K562 (cell line): ENCODE measurements at regions not wholly inside any gene's neighbourhood (a gene's known extent, or its start where the extent isn't known, plus 50 kb on each side); places are given as distances from the start of the nearest gene placed in this dataset.
A peak's percentile ranks its signal among the peaks of the same experiment; 100 is the strongest.

Source experiments
- ATF1 ChIP-seq, 2 experiments: fragments of 450-650 bp in 1 of 2; IDR thresholded peaks; 2 replicates each; pipeline ENCODE4 v1.6.1; 2016; ENCODE audit warnings: missing compliant biosample characterization in 1 of 2, missing genetic modification characterization in 1 of 2
- CHCHD3 ChIP-seq: fragments of 250-450 bp; sonication (Bioruptor Pico); IDR thresholded peaks from 2 replicates; pipeline ENCODE4 v2.1.2; 2022; ENCODE audit warnings: mild to moderate bottlenecking
- CREM ChIP-seq: IDR thresholded peaks from 2 replicates; pipeline ENCODE4 v1.6.1; 2014; ENCODE audit warnings: antibody characterized with exemption, low read depth
- E2F3 ChIP-seq: fragments of 250-450 bp; sonication (Bioruptor Pico); IDR thresholded peaks from 2 replicates; pipeline ENCODE4 v1.4.0; 2020; ENCODE audit warnings: mild to moderate bottlenecking
- ETV1 ChIP-seq: fragments of 450-650 bp; conservative IDR thresholded peaks from 2 replicates; pipeline ENCODE4 v1.6.1; 2016; ENCODE audit warnings: missing genetic modification characterization, control low read depth, low read depth, missing compliant biosample characterization
- HEY1 ChIP-seq: fragments of 250-450 bp; sonication (Bioruptor Pico); IDR thresholded peaks from 2 replicates; pipeline ENCODE4 v1.5.0; 2020; ENCODE audit warnings: mild to moderate bottlenecking, moderate library complexity, borderline replicate concordance
- HMGN3 ChIP-seq: IDR thresholded peaks from 2 replicates; pipeline ENCODE4 v1.6.1; 2011; ENCODE audit warnings: borderline replicate concordance, low read depth, mild to moderate bottlenecking, mixed read lengths, low read length; ENCODE audit not compliant: insufficient read length; ENCODE audit errors: extremely low read depth
- IFI16 ChIP-seq: fragments of 250-450 bp; sonication (Bioruptor Pico); IDR thresholded peaks from 2 replicates; pipeline ENCODE4 v2.1.2; 2022; ENCODE audit warnings: mild to moderate bottlenecking, inconsistent platforms
- TCF7 ChIP-seq: sonication (generic); IDR thresholded peaks from 2 replicates; pipeline ENCODE4 v1.6.1; 2016; ENCODE audit warnings: antibody characterized with exemption, borderline replicate concordance
- TEAD2 ChIP-seq: fragments of 450-650 bp; IDR thresholded peaks from 2 replicates; pipeline ENCODE4 v1.6.1; 2016; ENCODE audit warnings: missing genetic modification characterization, control low read depth, missing compliant biosample characterization
- YY1 ChIP-seq, 3 experiments: IDR thresholded peaks; 2 replicates each; pipeline ENCODE4 v1.6.1; 2011; ENCODE audit warnings: low read length in 2 of 3, mild to moderate bottlenecking in 2 of 3, moderate library complexity in 2 of 3, borderline replicate concordance in 1 of 3, control low read depth in 1 of 3, low read depth in 1 of 3; ENCODE audit not compliant: insufficient read depth in 3 of 3, insufficient replicate concordance in 2 of 3, control insufficient read depth in 1 of 3, insufficient read length in 1 of 3; ENCODE audit errors: extremely low read depth in 1 of 3
- ZNF561 ChIP-seq: fragments of 450-650 bp; formaldehyde crosslinking; conservative IDR thresholded peaks from 2 replicates; pipeline ENCODE4 v1.4.0; 2020; ENCODE audit warnings: mild to moderate bottlenecking, moderate library complexity
- ZNF589 ChIP-seq: fragments of 200-800 bp; sonication (Bioruptor generic); IDR thresholded peaks from 2 replicates; pipeline ENCODE4 v1.6.1; 2016; ENCODE audit warnings: low read depth, missing genetic modification characterization, missing compliant biosample characterization
- ZZZ3 ChIP-seq: fragments of 450-650 bp; IDR thresholded peaks from 2 replicates; pipeline ENCODE4 v1.6.1; 2016; ENCODE audit warnings: antibody characterized with exemption, mild to moderate bottlenecking, moderate library complexity
- TF ChIP-seq, protein P1 (sequence below): sonication (generic); IDR thresholded peaks from 2 replicates; pipeline ENCODE4 v1.6.1; 2016
- TF ChIP-seq, protein P2 (sequence below): fragments of 200-800 bp; sonication (Bioruptor generic); IDR thresholded peaks from 2 replicates; pipeline ENCODE4 v1.6.1; 2017; ENCODE audit warnings: missing genetic modification characterization, missing compliant biosample characterization
- TF ChIP-seq, protein P3 (sequence below), 3 experiments: fragments of 200-800 bp in 1 of 3; sonication (Bioruptor generic) in 1 of 3; sonication (generic) in 1 of 3; formaldehyde crosslinking in 1 of 3; IDR thresholded peaks; 2 replicates each; pipeline versions ENCODE4 v1.6.1 to v1.8.0; 2016 to 2022; ENCODE audit warnings: mild to moderate bottlenecking in 2 of 3, missing compliant biosample characterization in 2 of 3, missing genetic modification characterization in 2 of 3, missing genetic modification reagents in 1 of 3

DNA sequence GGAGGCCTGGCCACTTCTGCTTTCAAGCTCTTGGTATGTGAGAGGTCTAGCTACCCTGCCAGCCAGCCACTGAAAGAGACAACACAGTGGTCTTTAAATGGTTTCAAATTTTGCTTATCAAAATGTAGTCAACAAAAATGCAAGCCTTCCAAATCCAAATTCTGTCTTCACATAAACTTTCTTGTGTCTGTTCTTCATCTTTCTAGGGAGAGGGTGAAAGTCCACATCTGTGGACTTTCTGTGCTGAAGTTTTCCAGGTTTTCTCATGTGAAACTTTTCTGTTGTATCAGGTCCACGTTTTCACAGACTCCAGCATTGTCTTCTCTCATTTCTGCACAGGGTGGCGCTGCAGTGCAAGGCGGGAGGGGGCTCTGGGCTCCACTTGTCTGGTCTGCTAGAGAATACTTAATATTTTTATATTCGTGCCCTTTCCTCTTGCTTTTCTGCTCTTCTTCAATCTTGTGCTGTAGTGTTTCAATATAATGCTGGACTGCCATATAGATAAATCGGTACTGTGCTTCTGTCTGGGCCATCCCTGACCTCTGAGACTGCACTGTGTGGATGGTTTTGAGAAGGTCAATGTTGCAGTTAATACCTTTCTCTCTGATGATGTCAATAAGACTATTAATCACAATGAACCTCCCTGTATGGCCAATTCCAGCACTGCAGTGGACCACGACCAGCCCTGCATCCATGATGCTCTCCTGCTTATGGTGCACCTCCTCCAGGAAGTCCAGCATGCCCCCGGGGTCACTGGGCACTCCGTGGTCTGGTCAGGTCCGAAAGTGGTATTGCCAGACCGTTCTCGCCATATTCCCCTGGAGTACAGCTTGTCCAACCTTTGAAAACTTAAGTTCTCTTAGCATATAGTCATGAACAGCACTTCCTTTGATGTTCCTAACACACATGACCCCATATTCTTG lies 161.6 kb upstream of the TNFAIP3 start (continued):
- TF ChIP-seq, protein P1, sequence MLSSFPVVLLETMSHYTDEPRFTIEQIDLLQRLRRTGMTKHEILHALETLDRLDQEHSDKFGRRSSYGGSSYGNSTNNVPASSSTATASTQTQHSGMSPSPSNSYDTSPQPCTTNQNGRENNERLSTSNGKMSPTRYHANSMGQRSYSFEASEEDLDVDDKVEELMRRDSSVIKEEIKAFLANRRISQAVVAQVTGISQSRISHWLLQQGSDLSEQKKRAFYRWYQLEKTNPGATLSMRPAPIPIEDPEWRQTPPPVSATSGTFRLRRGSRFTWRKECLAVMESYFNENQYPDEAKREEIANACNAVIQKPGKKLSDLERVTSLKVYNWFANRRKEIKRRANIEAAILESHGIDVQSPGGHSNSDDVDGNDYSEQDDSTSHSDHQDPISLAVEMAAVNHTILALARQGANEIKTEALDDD = no peak
- TF ChIP-seq HMGN3 (no peak), ATF1 (CRISPR knock-in tag; IDR thresholded peaks at IDR 0.05) (no peak), ATF1 (tag; IDR thresholded peaks at IDR 0.05) (0 out of 2 replicates have a peak, but pooled peaks have one; percentile 19), ZZZ3 (no peak), YY1 (IDR thresholded peaks at IDR 0.05; ENCODE audit: borderline replicate concordance in 1 of 3, control insufficient read depth in 1 of 3, extremely low read depth in 1 of 3, insufficient read depth in 3 of 3, insufficient read length in 1 of 3, insufficient replicate concordance in 2 of 3, low read depth in 1 of 3, low read length in 2 of 3) (peak in 1 of 3 experiments; percentile 50), ZNF561 (no peak), HEY1 (CRISPR knock-in tag) (no peak), TEAD2 (no peak), IFI16 (CRISPR knock-in tag) (no peak), TCF7 (no peak), CHCHD3 (CRISPR knock-in tag) (no peak), CREM (no peak), ETV1 (no peak), E2F3 (CRISPR knock-in tag) (no peak), ZNF589 (CRISPR knock-in tag) (no peak)
- TF ChIP-seq, protein P2, sequence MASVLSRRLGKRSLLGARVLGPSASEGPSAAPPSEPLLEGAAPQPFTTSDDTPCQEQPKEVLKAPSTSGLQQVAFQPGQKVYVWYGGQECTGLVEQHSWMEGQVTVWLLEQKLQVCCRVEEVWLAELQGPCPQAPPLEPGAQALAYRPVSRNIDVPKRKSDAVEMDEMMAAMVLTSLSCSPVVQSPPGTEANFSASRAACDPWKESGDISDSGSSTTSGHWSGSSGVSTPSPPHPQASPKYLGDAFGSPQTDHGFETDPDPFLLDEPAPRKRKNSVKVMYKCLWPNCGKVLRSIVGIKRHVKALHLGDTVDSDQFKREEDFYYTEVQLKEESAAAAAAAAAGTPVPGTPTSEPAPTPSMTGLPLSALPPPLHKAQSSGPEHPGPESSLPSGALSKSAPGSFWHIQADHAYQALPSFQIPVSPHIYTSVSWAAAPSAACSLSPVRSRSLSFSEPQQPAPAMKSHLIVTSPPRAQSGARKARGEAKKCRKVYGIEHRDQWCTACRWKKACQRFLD (CRISPR knock-in tag) = no peak
- TF ChIP-seq, protein P3, sequence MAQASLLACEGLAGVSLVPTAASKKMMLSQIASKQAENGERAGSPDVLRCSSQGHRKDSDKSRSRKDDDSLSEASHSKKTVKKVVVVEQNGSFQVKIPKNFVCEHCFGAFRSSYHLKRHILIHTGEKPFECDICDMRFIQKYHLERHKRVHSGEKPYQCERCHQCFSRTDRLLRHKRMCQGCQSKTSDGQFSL (CRISPR knock-in tag; IDR thresholded peaks at IDR 0.05) = no peak
- TF ChIP-seq, protein P3 (tag; IDR thresholded peaks at IDR 0.05) = no peak
